ENCODE measurements at regions not wholly inside any gene's neighbourhood (a gene's known extent, or its start where the extent isn't known, plus 50 kb on each side); places are given as distances from the start of the nearest gene placed in this dataset.
A peak's percentile ranks its signal among the peaks of the same experiment; 100 is the strongest.

GRCh38 chr5:77157732-77158532 lies 52.5 kb upstream of the PDE8B start:
- no peak for DNase-seq

GRCh38 chr5:77156379-77156778 lies 54.1 kb upstream of the PDE8B start:
- DNase-seq: no peak

GRCh38 chr5:77155179-77155785 lies 55.2 kb upstream of the PDE8B start:
- DNase-seq: no peak

GRCh38 chr5:77152441-77152840 lies 58.0 kb upstream of the PDE8B start:
- DNase-seq: no peak

GRCh38 chr5:77151501-77151900 lies 59.0 kb upstream of the PDE8B start:
- no peak for DNase-seq

- DNase-seq: no peak
Measured at GRCh38 chr5:77146896-77147295, 59.8 kb upstream of the ZBED3 start.

GRCh38 chr5:77145666-77146065 lies 58.6 kb upstream of the ZBED3 start:
- no peak for DNase-seq

- no peak for DNase-seq
Measured at GRCh38 chr5:77144837-77145139, 57.7 kb upstream of the ZBED3 start.

GRCh38 chr5:77143998-77144836 lies 57.1 kb upstream of the ZBED3 start:
- peak; percentile 6 for DNase-seq

GRCh38 chr5:77140350-77140749 lies 53.3 kb upstream of the ZBED3 start:
- no peak for DNase-seq

GRCh38 chr5:77139001-77139400 lies 51.9 kb upstream of the ZBED3 start:
- DNase-seq: no peak

Measured in KG1 (cell line).